Caco-2 (cell line): ENCODE measurements at regions not wholly inside any gene's neighbourhood (a gene's known extent, or its start where the extent isn't known, plus 50 kb on each side); places are given as distances from the start of the nearest gene placed in this dataset.

Source experiments
- BruUV-seq: library from RNA; stranded (reverse); fragments of 400-500 nt; replicated peaks from 2 replicates; lab custom pipeline; 2021; lab: Mats Ljungman, UMichigan
- CTCF ChIA-PET: fragments of 300-600 bp; sonication (Branson Sonifier 250); formaldehyde crosslinking; loops from one replicate; lab custom pipeline; 2022; ENCODE audit warnings: antibody characterized with exemption; lab: Charles Lee
- POLR2A ChIA-PET: fragments of 300-600 bp; sonication (Branson Sonifier 250); formaldehyde crosslinking; loops from one replicate; lab custom pipeline; 2022; ENCODE audit warnings: antibody characterized with exemption; lab: Charles Lee
- DNase-seq, 2 experiments: peaks; one replicate each; pipeline versions ENCODE4 v3.0.0 to v3.0.0-alpha.2; 2020 to 2022
- H3K27me3 ChIP-seq: replicated peaks from 2 replicates; pipeline ENCODE4 v1.6.0; 2011; ENCODE audit warnings: low read length; ENCODE audit not compliant: control insufficient read depth, insufficient read depth
- H3K36me3 ChIP-seq: 2 replicates; pipeline ENCODE4 v1.5.1; 2011; ENCODE audit warnings: low read length; ENCODE audit not compliant: control insufficient read depth, insufficient read depth
- H3K4me1 ChIP-seq: fragments of 250-450 bp; sonication (Bioruptor Pico); 2 replicates; pipeline ENCODE4 v1.5.1; 2020; ENCODE audit warnings: mild to moderate bottlenecking
- H3K4me3 ChIP-seq: 2 replicates; pipeline ENCODE4 v1.5.1; 2011; ENCODE audit warnings: low read depth, mild to moderate bottlenecking, control low read depth, low read length
- H3K9me3 ChIP-seq: fragments of 250-450 bp; sonication (Bioruptor Pico); 2 replicates; pipeline ENCODE4 v1.5.1; 2020; ENCODE audit warnings: mild to moderate bottlenecking, moderate library complexity
- H3K27ac Mint-ChIP-seq: one replicate; pipeline ENCODE4 v1.8.0; 2022; ENCODE audit warnings: mixed read lengths; ENCODE audit not compliant: unreplicated experiment
- H3K27me3 Mint-ChIP-seq: one replicate; pipeline ENCODE4 v1.8.0; 2022; ENCODE audit warnings: mixed read lengths; ENCODE audit not compliant: insufficient read depth, unreplicated experiment
- H3K36me3 Mint-ChIP-seq: one replicate; pipeline ENCODE4 v1.8.0; 2022; ENCODE audit warnings: mild to moderate bottlenecking, mixed read lengths; ENCODE audit not compliant: insufficient read depth, unreplicated experiment
- H3K4me1 Mint-ChIP-seq: one replicate; pipeline ENCODE4 v1.8.0; 2022; ENCODE audit warnings: low read depth, mixed read lengths; ENCODE audit not compliant: unreplicated experiment
- H3K4me3 Mint-ChIP-seq: one replicate; pipeline ENCODE4 v1.8.0; 2022; ENCODE audit warnings: mild to moderate bottlenecking, moderate library complexity, mixed read lengths; ENCODE audit not compliant: unreplicated experiment
- H3K9me3 Mint-ChIP-seq: one replicate; pipeline ENCODE4 v1.8.0; 2022; ENCODE audit warnings: mixed read lengths; ENCODE audit not compliant: unreplicated experiment
- intact Hi-C: fragments of 100-400 bp; cut with micrococcal nuclease; formaldehyde crosslinking; loops from one replicate; pipeline ENCODE4 v1.10.0; 2022; ENCODE audit not compliant: unreplicated experiment
- TF ChIP-seq, protein P1 (sequence below), 2 experiments: fragments of 200-600 bp in 1 of 2; IDR thresholded peaks; 1 replicate in 1 of 2; 2 replicates in 1 of 2; pipeline versions ENCODE4 v1.5.1 to v1.8.0; 2011 to 2022; ENCODE audit warnings: antibody characterized with exemption in 1 of 2, control low read depth in 1 of 2, inconsistent platforms in 1 of 2, low read depth in 1 of 2, low read length in 1 of 2, mild to moderate bottlenecking in 1 of 2, moderate library complexity in 1 of 2; ENCODE audit not compliant: insufficient read depth in 1 of 2, severe bottlenecking in 1 of 2, unreplicated experiment in 1 of 2

GRCh38 chr5:89200899-89201298, 317.9 kb upstream of the MEF2C start:
- Mint-ChIP-seq H3K36me3 (no peaks in the 10 kb centered on the region), H3K4me1 (no peaks in the 10 kb centered on the region), H3K9me3 (peaks cover 30% of the 10 kb centered on the region), H3K4me3 (no peak overlapping the region), H3K27me3 (no peaks in the 10 kb centered on the region), H3K27ac (no peak overlapping the region)
- Histone ChIP-seq H3K27me3 (no peaks in the 10 kb centered on the region), H3K4me1 (no peaks in the 10 kb centered on the region), H3K4me3 (no peak overlapping the region), H3K9me3 (peaks cover 11% of the 10 kb centered on the region; the same call in 1 of the 2 replicates), H3K36me3 (no peaks in the 10 kb centered on the region)
- TF ChIP-seq, protein P1, sequence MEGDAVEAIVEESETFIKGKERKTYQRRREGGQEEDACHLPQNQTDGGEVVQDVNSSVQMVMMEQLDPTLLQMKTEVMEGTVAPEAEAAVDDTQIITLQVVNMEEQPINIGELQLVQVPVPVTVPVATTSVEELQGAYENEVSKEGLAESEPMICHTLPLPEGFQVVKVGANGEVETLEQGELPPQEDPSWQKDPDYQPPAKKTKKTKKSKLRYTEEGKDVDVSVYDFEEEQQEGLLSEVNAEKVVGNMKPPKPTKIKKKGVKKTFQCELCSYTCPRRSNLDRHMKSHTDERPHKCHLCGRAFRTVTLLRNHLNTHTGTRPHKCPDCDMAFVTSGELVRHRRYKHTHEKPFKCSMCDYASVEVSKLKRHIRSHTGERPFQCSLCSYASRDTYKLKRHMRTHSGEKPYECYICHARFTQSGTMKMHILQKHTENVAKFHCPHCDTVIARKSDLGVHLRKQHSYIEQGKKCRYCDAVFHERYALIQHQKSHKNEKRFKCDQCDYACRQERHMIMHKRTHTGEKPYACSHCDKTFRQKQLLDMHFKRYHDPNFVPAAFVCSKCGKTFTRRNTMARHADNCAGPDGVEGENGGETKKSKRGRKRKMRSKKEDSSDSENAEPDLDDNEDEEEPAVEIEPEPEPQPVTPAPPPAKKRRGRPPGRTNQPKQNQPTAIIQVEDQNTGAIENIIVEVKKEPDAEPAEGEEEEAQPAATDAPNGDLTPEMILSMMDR (IDR thresholded peaks at IDR 0.05; ENCODE audit: insufficient read depth in 1 of 2, low read depth in 1 of 2, low read length in 1 of 2, severe bottlenecking in 1 of 2, unreplicated experiment in 1 of 2): no peak
- ChIA-PET POLR2A (no interaction called here), CTCF (no interaction called here)
- DNase-seq: no peak
- intact Hi-C loops: no loop called here
- BruUV-seq: no TSS peak

GRCh38 chr5:89199306-89199705, 316.3 kb upstream of the MEF2C start:
- Mint-ChIP-seq H3K4me1 (no peaks in the 10 kb centered on the region), H3K27me3 (no peaks in the 10 kb centered on the region), H3K4me3 (no peak overlapping the region), H3K27ac (no peak overlapping the region), H3K9me3 (peaks cover 30% of the 10 kb centered on the region), H3K36me3 (no peaks in the 10 kb centered on the region)
- POLR2A ChIA-PET: no interaction called here
- intact Hi-C loops: no loop called here
- Histone ChIP-seq H3K27me3 (no peaks in the 10 kb centered on the region), H3K36me3 (no peaks in the 10 kb centered on the region), H3K4me3 (no peak overlapping the region), H3K9me3 (peaks cover 11% of the 10 kb centered on the region; the same call in 1 of the 2 replicates), H3K4me1 (no peaks in the 10 kb centered on the region)
- no TSS peak for BruUV-seq
- CTCF ChIA-PET: no interaction called here
- DNase-seq: no peak
- TF ChIP-seq, protein P1 (IDR thresholded peaks at IDR 0.05; ENCODE audit: insufficient read depth in 1 of 2, low read depth in 1 of 2, low read length in 1 of 2, severe bottlenecking in 1 of 2, unreplicated experiment in 1 of 2): no peak

- Histone ChIP-seq H3K4me3 (no peak overlapping the region), H3K9me3 (0 out of 2 replicates have a peak, but pooled peaks cover 3% of the 10 kb centered on the region), H3K36me3 (no peaks in the 10 kb centered on the region), H3K27me3 (no peaks in the 10 kb centered on the region), H3K4me1 (no peaks in the 10 kb centered on the region)
- Mint-ChIP-seq H3K4me3 (no peak overlapping the region), H3K36me3 (no peaks in the 10 kb centered on the region), H3K27me3 (no peaks in the 10 kb centered on the region), H3K4me1 (no peaks in the 10 kb centered on the region), H3K27ac (no peak overlapping the region), H3K9me3 (no peaks in the 10 kb centered on the region)
- TF ChIP-seq, protein P1 (IDR thresholded peaks at IDR 0.05; ENCODE audit: insufficient read depth in 1 of 2, low read depth in 1 of 2, low read length in 1 of 2, severe bottlenecking in 1 of 2, unreplicated experiment in 1 of 2): no peak
- intact Hi-C loops: no loop called here
- no peak for DNase-seq
- POLR2A ChIA-PET: no interaction called here
- no TSS peak for BruUV-seq
- CTCF ChIA-PET: no interaction called here
Measured at GRCh38 chr5:89191374-89191773, 308.4 kb upstream of the MEF2C start.
